ENCODE measurements at regions not wholly inside any gene's neighbourhood (a gene's known extent, or its start where the extent isn't known, plus 50 kb on each side); places are given as distances from the start of the nearest gene placed in this dataset.

GRCh38 chr11:95337972-95338429 is 107.0 kb upstream of the SESN3 start:
- no peak overlapping the region for H3K18ac ChIP-seq (ENCODE audit: low read depth, low read length)
- no peak overlapping the region; the same call in 1 of the 2 replicates for H3K27ac ChIP-seq (ENCODE audit: insufficient read depth, low read length)
- H2AFZ ChIP-seq (replicated peaks; ENCODE audit: low read length, poor library complexity): no peak overlapping the region
- ATAC-seq (ENCODE audit: low read depth): peak; percentile 24
- no peak overlapping the region for H3K14ac ChIP-seq (replicated peaks; ENCODE audit: low read depth, low read length)
- H3K9me3 ChIP-seq (ENCODE audit: control insufficient read depth, insufficient read depth, low read length): no peaks in the 10 kb centered on the region
- dilution Hi-C loops (cut with HindIII; ENCODE audit: low sequenced_read_pairs, unreplicated experiment): no loop called here
- no peaks in the 10 kb centered on the region for H3K9me1 ChIP-seq (ENCODE audit: insufficient read depth, low read length)
- no peak overlapping the region for H3K4ac ChIP-seq (ENCODE audit: low read depth, low read length)
- intact Hi-C loops (cut with micrococcal nuclease): no loop called here
- no peaks in the 10 kb centered on the region for H3K36me3 ChIP-seq (ENCODE audit: control insufficient read depth, insufficient read depth, low read length)
- BruUV-seq (replicated peaks): no TSS peak
- WGBS, 2 experiments (ENCODE audit: extremely low coverage in 2 of 2, insufficient read length in 1 of 2): no CpG with 5 or more reads among the region's 2 CpGs
- no peaks in the 10 kb centered on the region for H3K27me3 ChIP-seq (ENCODE audit: control insufficient read depth, insufficient read depth, low read length)
- no peak overlapping the region for H2AK9ac ChIP-seq (replicated peaks; ENCODE audit: low read depth, low read length, poor library complexity)
- H3K79me1 ChIP-seq (ENCODE audit: low read depth in 1 of 2, low read length in 2 of 2): no peaks in the 10 kb centered on the region
- H3K56ac ChIP-seq (ENCODE audit: extremely low read depth, insufficient read depth, low read length): no peak overlapping the region
- no peak overlapping the region for H3K9ac ChIP-seq (ENCODE audit: low read depth, low read length)
- no peaks in the 10 kb centered on the region for H4K20me1 ChIP-seq (ENCODE audit: insufficient read depth, low read length)
- peak overlapping the region; percentile 80 for H3K4me2 ChIP-seq (ENCODE audit: low read depth, low read length)
- DNase-seq: no peak
- H3K4me1 ChIP-seq (ENCODE audit: control insufficient read depth, insufficient read depth, low read length): peaks cover 10% of the 10 kb centered on the region
- H2BK5ac ChIP-seq (ENCODE audit: low read depth, low read length, poor library complexity, severe bottlenecking): no peak overlapping the region
- no peak overlapping the region for H4K8ac ChIP-seq (ENCODE audit: low read depth in 2 of 2, low read length in 2 of 2)
- H4K91ac ChIP-seq (ENCODE audit: insufficient read depth, low read depth, low read length): no peak overlapping the region
- no peak overlapping the region for H3K4me3 ChIP-seq (ENCODE audit: insufficient read depth, low read depth, low read length)
- no peak overlapping the region for H2AK5ac ChIP-seq (ENCODE audit: low read depth, low read length)
- TF ChIP-seq ELK1 (IDR thresholded peaks at IDR 0.05; ENCODE audit: borderline replicate concordance, low read depth, low read length): no peak
- no peak for TF ChIP-seq USF2 (IDR thresholded peaks at IDR 0.05; ENCODE audit: low read depth, low read length)
- no peak for TF ChIP-seq CTCF (conservative IDR thresholded peaks at IDR 0.05; ENCODE audit: low read depth, low read length)
- TF ChIP-seq RFX5 (IDR thresholded peaks at IDR 0.05; ENCODE audit: low read depth, low read length): no peak
- no peak overlapping the region; the same call in 1 of the 2 replicates for H4K5ac ChIP-seq (ENCODE audit: low read depth, low read length)
- CTCF ChIA-PET: no interaction called here
- H2BK15ac ChIP-seq (ENCODE audit: low read depth, low read length): no peak overlapping the region
- in situ Hi-C loops (cut with MboI; ENCODE audit: low sequenced_read_pairs): no loop called here
- no peak overlapping the region for H2BK20ac ChIP-seq (ENCODE audit: low read depth, low read length)
- H3K23ac ChIP-seq (ENCODE audit: low read depth, low read length): no peak overlapping the region
- H2BK120ac ChIP-seq (ENCODE audit: low read depth, low read length): no peak overlapping the region
- POLR2A ChIA-PET (ENCODE audit: unreplicated experiment): no interaction called here

All from IMR-90 (cell line).